ENCODE measurements at regions not wholly inside any gene's neighbourhood (a gene's known extent, or its start where the extent isn't known, plus 50 kb on each side); places are given as distances from the start of the nearest gene placed in this dataset.

DNA sequence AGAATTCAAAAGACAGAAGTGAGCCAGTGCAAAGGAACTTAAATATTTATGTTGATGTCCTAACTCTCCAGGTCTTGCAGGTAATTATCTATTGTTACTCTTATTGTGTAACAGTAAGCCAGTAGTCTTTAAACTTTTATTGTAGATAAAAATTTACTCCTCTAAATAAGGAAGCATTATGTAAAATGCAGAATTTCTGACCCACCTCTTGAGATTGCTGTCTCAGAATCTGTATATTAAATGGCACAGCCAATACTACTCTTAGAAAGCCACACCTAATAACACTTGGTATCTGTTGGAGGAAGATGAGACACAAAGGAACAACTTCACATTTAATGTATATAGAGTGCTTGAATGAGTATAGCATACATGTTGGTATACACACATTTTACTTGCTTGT is 613.5 kb upstream of the ZNF804A start:
- ATAC-seq, result no peak
- Histone ChIP-seq H3K27me3 (ENCODE audit: insufficient read depth, low read length) (no peaks in the 10 kb centered on the region), H2AFZ (ENCODE audit: low read depth, low read length, poor library complexity, severe bottlenecking) (no peak overlapping the region), H3K9ac (ENCODE audit: low read length) (no peak overlapping the region), H3K4me2 (ENCODE audit: low read length) (no peak overlapping the region), H3K4me1 (ENCODE audit: control insufficient read depth in 1 of 2, insufficient read depth in 2 of 2, low read length in 2 of 2) (no peaks in the 10 kb centered on the region), H3K9me2 (ENCODE audit: insufficient read depth) (no peaks in the 10 kb centered on the region), H3K27ac (ENCODE audit: low read depth, low read length) (no peak overlapping the region), H4K20me1 (ENCODE audit: insufficient read depth) (no peaks in the 10 kb centered on the region), H3K36me3 (ENCODE audit: control insufficient read depth in 1 of 2, insufficient read depth in 2 of 2, low read length in 2 of 2) (no peaks in the 10 kb centered on the region), H3K79me2 (ENCODE audit: insufficient read depth, low read length) (no peaks in the 10 kb centered on the region), H3K9me3 (ENCODE audit: control insufficient read depth in 1 of 2, insufficient read depth in 1 of 2, low read depth in 1 of 2, low read length in 2 of 2) (no peaks in the 10 kb centered on the region), H3K4me3 (replicated peaks in 1 of 2; ENCODE audit: low read depth in 1 of 2, low read length in 2 of 2) (no peak overlapping the region)
- TF ChIP-seq, protein P1, sequence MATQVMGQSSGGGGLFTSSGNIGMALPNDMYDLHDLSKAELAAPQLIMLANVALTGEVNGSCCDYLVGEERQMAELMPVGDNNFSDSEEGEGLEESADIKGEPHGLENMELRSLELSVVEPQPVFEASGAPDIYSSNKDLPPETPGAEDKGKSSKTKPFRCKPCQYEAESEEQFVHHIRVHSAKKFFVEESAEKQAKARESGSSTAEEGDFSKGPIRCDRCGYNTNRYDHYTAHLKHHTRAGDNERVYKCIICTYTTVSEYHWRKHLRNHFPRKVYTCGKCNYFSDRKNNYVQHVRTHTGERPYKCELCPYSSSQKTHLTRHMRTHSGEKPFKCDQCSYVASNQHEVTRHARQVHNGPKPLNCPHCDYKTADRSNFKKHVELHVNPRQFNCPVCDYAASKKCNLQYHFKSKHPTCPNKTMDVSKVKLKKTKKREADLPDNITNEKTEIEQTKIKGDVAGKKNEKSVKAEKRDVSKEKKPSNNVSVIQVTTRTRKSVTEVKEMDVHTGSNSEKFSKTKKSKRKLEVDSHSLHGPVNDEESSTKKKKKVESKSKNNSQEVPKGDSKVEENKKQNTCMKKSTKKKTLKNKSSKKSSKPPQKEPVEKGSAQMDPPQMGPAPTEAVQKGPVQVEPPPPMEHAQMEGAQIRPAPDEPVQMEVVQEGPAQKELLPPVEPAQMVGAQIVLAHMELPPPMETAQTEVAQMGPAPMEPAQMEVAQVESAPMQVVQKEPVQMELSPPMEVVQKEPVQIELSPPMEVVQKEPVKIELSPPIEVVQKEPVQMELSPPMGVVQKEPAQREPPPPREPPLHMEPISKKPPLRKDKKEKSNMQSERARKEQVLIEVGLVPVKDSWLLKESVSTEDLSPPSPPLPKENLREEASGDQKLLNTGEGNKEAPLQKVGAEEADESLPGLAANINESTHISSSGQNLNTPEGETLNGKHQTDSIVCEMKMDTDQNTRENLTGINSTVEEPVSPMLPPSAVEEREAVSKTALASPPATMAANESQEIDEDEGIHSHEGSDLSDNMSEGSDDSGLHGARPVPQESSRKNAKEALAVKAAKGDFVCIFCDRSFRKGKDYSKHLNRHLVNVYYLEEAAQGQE (IDR thresholded peaks at IDR 0.05; ENCODE audit: low read depth), result no peak
- TF ChIP-seq FOSL1 (IDR thresholded peaks at IDR 0.05; ENCODE audit: low read depth) (no peak), YY1 (IDR thresholded peaks at IDR 0.05; ENCODE audit: extremely low read depth, insufficient replicate concordance, low read depth, low read length) (no peak), CEBPB (IDR thresholded peaks at IDR 0.05; ENCODE audit: low read depth) (no peak), EZH2 (IDR thresholded peaks at IDR 0.05) (no peak), EGR1 (IDR thresholded peaks at IDR 0.05; ENCODE audit: low read depth) (no peak), POLR2A (IDR thresholded peaks at IDR 0.05; ENCODE audit: borderline replicate concordance, extremely low read depth, insufficient read depth, insufficient read length) (no peak), ZNF274 (IDR thresholded peaks at IDR 0.05; ENCODE audit: low read depth, low read length) (no peak), ZFX (IDR thresholded peaks at IDR 0.05) (no peak), EZH2phosphoT487 (IDR thresholded peaks at IDR 0.05; ENCODE audit: borderline replicate concordance) (no peak)
- TF ChIP-seq, protein P2, sequence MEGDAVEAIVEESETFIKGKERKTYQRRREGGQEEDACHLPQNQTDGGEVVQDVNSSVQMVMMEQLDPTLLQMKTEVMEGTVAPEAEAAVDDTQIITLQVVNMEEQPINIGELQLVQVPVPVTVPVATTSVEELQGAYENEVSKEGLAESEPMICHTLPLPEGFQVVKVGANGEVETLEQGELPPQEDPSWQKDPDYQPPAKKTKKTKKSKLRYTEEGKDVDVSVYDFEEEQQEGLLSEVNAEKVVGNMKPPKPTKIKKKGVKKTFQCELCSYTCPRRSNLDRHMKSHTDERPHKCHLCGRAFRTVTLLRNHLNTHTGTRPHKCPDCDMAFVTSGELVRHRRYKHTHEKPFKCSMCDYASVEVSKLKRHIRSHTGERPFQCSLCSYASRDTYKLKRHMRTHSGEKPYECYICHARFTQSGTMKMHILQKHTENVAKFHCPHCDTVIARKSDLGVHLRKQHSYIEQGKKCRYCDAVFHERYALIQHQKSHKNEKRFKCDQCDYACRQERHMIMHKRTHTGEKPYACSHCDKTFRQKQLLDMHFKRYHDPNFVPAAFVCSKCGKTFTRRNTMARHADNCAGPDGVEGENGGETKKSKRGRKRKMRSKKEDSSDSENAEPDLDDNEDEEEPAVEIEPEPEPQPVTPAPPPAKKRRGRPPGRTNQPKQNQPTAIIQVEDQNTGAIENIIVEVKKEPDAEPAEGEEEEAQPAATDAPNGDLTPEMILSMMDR (IDR thresholded peaks at IDR 0.05 in 2 of 3, conservative IDR thresholded peaks at IDR 0.05 in 1 of 3; ENCODE audit: borderline replicate concordance in 1 of 3, insufficient read depth in 1 of 3, low read depth in 2 of 3, low read length in 2 of 3), result no peak
- no peak for DNase-seq (ENCODE audit: low read depth, low spot score)
- ChIA-PET POLR2A (no interaction called here), RAD21 (ENCODE audit: low non-redundant PET in 1 of 2, low total read pairs in 2 of 2, uncharacterized antibody in 2 of 2, unreplicated experiment in 2 of 2) (no interaction called here), CTCF (no interaction called here)
- BruUV-seq (replicated peaks), result no TSS peak
- intact Hi-C loops (cut with micrococcal nuclease), result no loop called here
